GM21390 (cell line): ENCODE measurements at regions not wholly inside any gene's neighbourhood (a gene's known extent, or its start where the extent isn't known, plus 50 kb on each side); places are given as distances from the start of the nearest gene placed in this dataset.
A peak's percentile ranks its signal among the peaks of the same experiment; 100 is the strongest.
"Not testable (repeated sequence)": the region's sequence is repeated elsewhere in the genome, so short reads cannot be mapped to it uniquely, and the experiment has no call there.

Experiments used
- ATAC-seq: cut with Tn5 transposase; IDR thresholded peaks from one replicate; pipeline ENCODE4 v1.9.1; 2021; ENCODE audit not compliant: unreplicated experiment

DNA sequence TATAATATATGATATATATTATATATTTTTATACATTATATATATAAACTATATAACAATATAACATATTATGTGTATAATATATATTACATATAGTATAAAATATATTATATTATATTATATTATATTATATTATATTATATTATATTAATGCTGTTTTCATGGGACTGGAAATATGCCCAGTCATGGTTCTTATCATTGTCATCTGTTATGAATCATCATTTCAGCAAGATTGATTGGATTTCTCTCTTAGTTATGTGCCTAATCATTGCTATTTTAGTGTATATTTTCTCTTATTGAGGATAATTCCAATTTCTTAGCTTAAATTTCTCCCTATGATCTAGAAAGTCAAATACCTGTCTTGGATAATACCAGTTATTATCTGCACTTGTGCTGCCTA lies 617.8 kb downstream of the TRIB2 start:
- no peak for ATAC-seq

DNA sequence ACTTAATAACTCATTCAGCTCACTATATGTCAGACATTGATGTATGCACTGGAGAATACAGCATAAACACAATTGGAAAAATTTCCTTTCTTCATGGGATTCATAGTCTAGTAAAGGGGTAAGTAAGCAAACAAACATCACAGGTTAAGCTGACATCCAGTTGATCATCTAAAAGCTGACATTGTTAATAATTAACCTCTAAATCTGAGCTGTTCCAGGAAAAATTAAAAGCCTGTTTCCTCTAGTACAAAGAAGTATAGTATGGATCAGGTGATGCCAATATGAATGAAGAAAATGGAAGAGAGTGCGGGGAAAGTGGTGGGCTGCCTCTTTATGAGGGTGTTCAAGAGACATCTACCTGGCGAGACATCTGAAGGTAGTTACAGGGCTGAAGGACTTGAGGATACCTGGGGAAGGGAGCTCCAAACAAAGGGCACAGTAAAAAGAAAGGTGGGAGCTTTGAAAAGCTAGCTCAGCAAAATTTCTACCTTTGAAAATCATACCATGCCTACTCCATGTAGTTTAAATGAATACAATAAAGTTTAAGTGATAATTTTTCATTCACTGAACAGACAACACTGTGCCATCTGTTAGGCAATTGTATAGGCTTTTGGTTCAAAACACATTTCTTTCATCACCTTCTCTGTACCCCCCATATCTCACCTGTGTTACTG lies 619.3 kb downstream of the TRIB2 start:
- no peak for ATAC-seq

DNA sequence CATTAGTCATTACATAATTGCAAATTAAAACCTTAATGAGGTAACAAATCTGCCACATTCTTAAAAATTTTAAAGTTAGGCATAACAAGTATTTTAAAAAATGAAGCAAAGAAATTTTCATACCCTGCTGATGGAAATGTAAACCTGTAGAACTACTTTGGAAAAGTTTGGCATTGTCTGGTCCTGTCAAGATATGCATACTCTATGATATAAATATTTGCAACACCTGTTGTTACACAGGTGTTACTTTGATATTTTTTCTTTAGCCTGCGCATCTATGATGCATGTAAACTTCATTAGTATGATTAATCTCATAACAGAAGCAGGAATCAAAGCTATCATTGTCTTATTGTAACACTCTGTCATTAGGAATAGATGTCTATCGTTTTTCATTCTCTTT lies 634.3 kb downstream of the TRIB2 start:
- no peak for ATAC-seq

DNA sequence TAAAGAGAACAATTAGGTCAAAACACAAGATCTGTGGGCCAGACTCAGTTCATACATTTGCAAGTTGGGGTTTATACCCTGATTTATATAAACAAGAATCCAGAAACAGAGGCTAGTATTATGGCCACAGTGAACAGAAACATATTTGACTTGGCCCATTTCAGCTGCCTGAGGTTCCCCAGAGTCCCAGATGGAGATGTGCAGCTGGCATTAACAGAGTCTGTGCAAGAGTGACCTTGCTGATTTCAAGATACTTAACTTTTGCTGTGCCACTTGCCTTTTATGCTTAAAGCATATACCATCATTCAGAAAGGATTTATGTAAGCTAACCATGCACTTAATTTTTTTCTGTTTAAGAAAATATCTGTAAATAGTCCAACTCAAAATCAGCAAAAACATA lies 636.3 kb downstream of the TRIB2 start:
- no peak for ATAC-seq

DNA sequence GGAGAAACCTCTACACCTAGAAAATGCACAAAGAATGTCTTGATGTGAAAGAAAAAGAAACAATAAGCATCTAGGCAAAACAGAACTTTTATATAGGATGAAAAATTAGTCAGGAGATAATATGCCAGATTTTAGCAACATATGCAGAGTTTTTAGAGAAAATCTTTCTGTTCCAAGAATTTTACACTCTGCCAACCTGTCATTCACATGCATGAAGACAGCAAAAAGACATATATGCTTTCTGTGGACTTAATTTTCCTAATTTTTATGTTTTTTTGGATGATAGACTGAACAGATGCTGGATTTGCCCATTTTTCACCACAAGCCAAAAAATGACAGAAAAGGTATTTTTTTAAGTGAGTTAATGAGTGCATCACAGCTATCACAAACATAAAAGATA lies 637.3 kb downstream of the TRIB2 start:
- no peak for ATAC-seq

DNA sequence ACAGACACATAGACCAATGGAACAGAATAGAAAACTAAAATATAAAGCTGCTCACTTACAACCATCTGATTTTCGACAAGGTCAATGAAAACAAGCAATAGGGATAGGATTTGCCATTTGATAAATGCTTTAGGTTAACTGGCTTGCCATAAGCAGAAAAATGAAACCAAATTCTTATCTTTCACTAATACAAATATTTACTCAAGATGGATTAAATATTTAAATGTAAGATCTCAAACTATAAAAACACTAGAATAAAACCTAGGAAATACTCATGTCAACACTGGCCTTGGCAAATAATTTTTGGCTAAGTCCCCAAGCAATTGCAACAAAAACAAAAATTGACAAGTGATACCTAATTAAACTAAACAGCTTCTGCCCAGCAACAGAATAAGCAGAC lies 665.2 kb downstream of the TRIB2 start:
- ATAC-seq = not testable (repeated sequence)

- not testable (repeated sequence) for ATAC-seq
Measured at GRCh38 chr2:13389172-13389571, 672.4 kb downstream of the TRIB2 start.

GRCh38 chr2:13390676-13391075 lies 673.9 kb downstream of the TRIB2 start:
- ATAC-seq = no peak

GRCh38 chr2:13401312-13401711 lies 684.6 kb downstream of the TRIB2 start:
- no peak for ATAC-seq

DNA sequence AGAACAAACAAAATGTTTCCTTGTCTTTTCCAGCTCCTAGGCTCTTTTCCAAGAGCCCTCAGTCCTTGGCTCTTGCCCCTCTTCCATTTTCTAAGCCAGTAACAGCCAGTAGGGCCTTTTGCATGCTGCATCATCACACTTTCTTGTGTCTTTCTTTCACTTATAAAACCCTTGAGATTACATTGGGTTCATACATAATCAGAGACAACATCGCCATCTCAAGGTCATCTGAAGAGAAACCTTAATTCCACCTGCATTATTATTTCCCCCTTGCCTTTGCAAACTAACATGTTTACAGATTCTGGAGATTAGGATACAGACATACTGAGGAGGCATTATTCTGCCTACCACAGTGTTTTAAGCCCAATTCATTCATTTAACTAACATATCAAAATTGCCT lies 697.3 kb downstream of the TRIB2 start:
- no peak for ATAC-seq

DNA sequence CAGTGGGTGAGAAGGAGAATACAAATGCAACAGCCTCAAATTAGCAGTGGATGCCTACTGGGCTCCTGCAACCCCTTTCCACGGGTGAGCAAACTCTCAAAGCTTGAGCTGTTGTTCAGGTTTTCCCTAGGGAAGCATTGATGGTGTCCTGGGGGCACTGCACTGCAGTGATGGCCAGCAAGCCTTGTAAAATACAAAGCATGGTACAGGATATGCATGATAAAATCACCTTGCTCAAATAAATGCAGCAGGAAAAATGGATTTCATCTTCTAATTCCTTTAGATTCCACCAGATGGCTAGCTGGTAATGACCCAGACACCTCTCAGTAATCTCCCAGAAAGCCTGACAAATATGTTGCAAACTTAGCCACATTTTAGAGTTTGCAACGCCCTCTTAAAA lies 698.2 kb downstream of the TRIB2 start:
- ATAC-seq = no peak

GRCh38 chr2:13433954-13434353 lies 717.2 kb downstream of the TRIB2 start:
- ATAC-seq = no peak

- ATAC-seq = not testable (repeated sequence)
Measured at GRCh38 chr2:13443554-13444261, 727.0 kb downstream of the TRIB2 start.

- ATAC-seq = no peak
Measured at GRCh38 chr2:13462464-13462863, 745.7 kb downstream of the TRIB2 start.

DNA sequence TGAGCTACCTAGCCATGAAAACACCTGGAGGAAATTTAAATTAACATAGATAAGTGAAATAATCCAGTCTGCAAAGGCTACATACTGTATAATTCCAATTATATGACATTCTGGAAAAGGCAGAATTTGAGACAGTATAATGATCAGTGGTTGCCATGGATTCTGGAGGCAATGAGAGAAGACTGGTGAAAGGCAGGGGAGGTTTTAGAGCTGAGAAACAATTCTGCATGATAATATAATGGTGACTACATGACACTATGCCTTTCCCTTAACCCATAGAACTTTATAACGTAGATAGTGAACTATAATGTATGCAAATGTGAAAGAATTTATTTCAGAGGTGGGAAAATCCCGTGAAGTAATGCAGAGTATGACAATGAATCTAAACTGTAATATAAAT lies 749.3 kb downstream of the TRIB2 start:
- no peak for ATAC-seq

DNA sequence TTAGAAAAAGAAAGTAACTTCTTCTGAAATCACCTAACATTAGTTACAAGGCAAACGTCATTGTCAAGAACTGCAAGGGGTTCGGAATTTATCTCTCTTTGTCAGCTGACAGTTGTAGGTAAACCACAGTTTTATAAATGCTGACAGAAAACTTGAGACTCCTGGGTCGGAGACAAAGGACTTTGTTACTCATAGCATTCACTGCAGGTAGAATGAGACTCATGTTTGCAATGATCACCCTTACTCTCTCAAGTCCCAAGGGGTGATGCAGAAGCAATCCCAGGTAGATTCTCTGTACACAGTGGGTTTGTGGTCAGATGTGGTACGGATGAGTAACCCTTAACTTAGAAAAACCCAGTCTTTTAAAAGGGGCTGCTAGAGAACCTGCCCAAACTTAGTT lies 757.8 kb downstream of the TRIB2 start:
- peak; percentile 80 for ATAC-seq

GRCh38 chr2:13480057-13480456 lies 763.3 kb downstream of the TRIB2 start:
- peak; percentile 91 for ATAC-seq

GRCh38 chr2:13481201-13481600 lies 764.5 kb downstream of the TRIB2 start:
- no peak for ATAC-seq

DNA sequence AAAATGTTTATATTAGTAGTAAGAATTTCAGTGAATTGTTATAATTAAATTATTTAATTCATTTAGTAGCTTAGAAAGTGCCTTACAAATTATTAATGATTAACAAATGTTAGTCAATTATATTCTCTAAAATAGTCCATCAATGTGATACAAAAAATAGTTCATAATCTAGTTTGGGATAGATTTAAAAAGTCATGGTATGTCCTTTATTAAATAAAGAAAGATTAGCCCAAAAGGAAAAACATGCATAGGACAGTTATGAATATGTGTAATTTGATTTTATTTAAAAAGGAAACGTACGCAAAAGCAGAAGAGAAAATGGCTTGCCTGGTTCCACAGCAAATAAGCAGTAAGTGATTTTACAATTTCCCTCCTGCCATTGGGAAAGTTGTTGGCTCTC lies 768.5 kb downstream of the TRIB2 start:
- ATAC-seq = no peak

- ATAC-seq = no peak
Measured at GRCh38 chr2:13488965-13489364, 772.2 kb downstream of the TRIB2 start.

DNA sequence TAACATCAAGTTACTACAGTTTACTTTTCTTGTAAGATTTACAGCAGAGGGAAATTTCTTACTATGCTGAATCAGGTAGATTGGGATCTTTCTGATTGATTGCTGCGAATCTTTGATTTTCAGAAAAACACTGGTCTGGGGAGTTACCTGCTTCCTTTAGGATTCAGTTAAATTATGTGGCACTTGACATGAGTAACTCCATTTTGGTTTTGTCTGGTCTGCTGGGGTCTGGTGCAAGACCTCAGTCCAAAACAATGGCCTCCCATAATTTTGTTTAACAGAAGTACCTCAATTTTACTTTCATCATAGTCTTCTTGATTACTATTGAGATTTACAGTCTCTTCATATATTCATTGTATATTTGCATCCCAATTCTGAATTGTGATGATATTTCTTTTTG lies 775.5 kb downstream of the TRIB2 start:
- ATAC-seq = no peak

DNA sequence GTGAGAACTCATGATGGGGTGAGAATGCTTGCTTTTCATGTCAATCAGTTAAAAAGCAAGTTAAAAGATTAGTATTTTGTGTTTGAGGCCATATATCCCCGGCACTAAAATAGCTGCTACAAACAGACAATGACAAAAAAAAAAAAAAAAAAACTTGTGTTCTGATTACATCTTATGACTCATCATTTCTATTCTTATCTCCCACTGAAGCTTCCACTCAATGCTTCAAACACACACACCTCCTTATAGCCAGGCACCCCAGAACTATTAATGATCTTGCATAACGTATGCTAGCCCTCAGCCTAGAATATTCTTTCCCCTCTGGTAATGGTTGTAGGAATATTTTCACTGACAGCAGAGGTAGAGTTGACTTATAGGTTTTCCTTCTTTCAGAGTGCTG lies 778.3 kb downstream of the TRIB2 start:
- ATAC-seq = no peak

DNA sequence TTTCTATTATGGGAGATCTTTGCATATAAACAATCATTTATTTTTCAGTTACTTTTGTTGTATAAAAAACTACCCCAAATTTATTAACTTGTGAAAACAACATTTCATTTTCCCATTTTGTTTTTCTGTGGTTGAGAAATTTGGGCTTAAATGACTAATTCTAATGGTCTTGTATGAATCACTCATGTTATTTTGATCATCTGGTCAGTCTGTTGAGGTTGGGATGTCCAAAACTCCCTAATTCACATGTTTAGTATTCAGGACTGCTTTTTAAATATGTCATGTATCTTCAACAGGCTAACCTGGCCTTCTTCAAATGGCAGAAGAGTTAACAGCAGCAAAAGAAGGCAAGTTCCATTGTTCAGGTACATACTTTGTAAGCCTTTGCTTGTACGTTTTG lies 788.1 kb downstream of the TRIB2 start:
- peak; percentile 56 for ATAC-seq
